ENCODE measurements at regions not wholly inside any gene's neighbourhood (a gene's known extent, or its start where the extent isn't known, plus 50 kb on each side); places are given as distances from the start of the nearest gene placed in this dataset.

DNA sequence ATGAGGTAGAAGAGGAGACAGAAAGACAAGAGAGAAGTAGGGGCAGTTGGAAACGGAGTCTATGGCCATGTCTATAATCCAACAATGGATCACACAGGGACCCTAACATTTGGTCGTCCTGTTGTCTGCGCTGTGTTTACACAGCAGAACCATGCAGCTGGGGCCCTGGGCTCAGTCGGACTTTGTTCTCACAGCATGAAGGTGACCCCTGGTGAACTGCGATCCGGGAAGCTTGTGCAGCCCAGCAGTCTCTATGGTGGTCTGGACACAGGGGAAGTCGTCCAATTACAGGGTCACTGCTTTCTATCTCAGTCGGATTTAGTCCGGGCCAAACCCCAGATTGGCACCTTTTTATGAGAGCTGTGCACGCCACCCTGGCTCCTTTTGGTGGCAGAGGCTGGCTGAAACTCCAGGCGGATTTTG lies 153.6 kb downstream of the FOXA2 start (continued):
- TF ChIP-seq AHDC1 (CRISPR knock-in tag; IDR thresholded peaks at IDR 0.05; ENCODE audit: borderline replicate concordance) (peak; percentile 94), ATM (IDR thresholded peaks at IDR 0.05; ENCODE audit: borderline replicate concordance) (no peak), ZNF232 (CRISPR knock-in tag; IDR thresholded peaks at IDR 0.05; ENCODE audit: borderline replicate concordance) (peak; percentile 92; the same call in 1 of the 2 replicates), ZBTB8A (CRISPR knock-in tag; IDR thresholded peaks at IDR 0.05; ENCODE audit: borderline replicate concordance, low read depth) (no peak), KMT2B (CRISPR knock-in tag; IDR thresholded peaks at IDR 0.05) (peak; percentile 72; the same call in 1 of the 2 replicates), ELF1 (CRISPR knock-in tag; IDR thresholded peaks at IDR 0.05) (peak; percentile 78), PHF8 (CRISPR knock-in tag; IDR thresholded peaks at IDR 0.05) (peak; percentile 62), ZNF674 (CRISPR knock-in tag; IDR thresholded peaks at IDR 0.05; ENCODE audit: low read depth) (no peak), ZBTB26 (CRISPR knock-in tag; IDR thresholded peaks at IDR 0.05; ENCODE audit: borderline replicate concordance) (peak; percentile 92), RARA (CRISPR knock-in tag; IDR thresholded peaks at IDR 0.05) (peak; percentile 99), CEBPZ (IDR thresholded peaks at IDR 0.05; ENCODE audit: low read length) (no peak), RBAK (CRISPR knock-in tag; IDR thresholded peaks at IDR 0.05) (no peak; the same call in 1 of the 2 replicates), CSRNP2 (CRISPR knock-in tag; conservative IDR thresholded peaks at IDR 0.05; ENCODE audit: low read depth) (no peak), ZNF761 (CRISPR knock-in tag; conservative IDR thresholded peaks at IDR 0.05) (0 out of 2 replicates have a peak, but pooled peaks have one; percentile 70), ZNF512 (CRISPR knock-in tag; IDR thresholded peaks at IDR 0.05) (peak; percentile 92; the same call in 1 of the 2 replicates), LCORL (IDR thresholded peaks at IDR 0.05) (0 out of 2 replicates have a peak, but pooled peaks have one; percentile 52), LCORL (CRISPR knock-in tag; IDR thresholded peaks at IDR 0.05) (peak; percentile 98)

Data from HepG2 (cell line).